OCI-LY1 (cell line): ENCODE measurements at regions not wholly inside any gene's neighbourhood (a gene's known extent, or its start where the extent isn't known, plus 50 kb on each side); places are given as distances from the start of the nearest gene placed in this dataset.

Source experiments
- H2AFZ ChIP-seq: fragments of 200-600 bp; sonication (generic), shearing (Covaris generic); 2 replicates; pipeline ENCODE4 v1.6.0; 2014; ENCODE audit warnings: antibody characterized with exemption, mild to moderate bottlenecking, low read length
- H3F3A ChIP-seq: fragments of 200-600 bp; sonication (generic), shearing (Covaris generic); 2 replicates; pipeline ENCODE4 v1.6.0; 2014; ENCODE audit warnings: mild to moderate bottlenecking, antibody characterized with exemption, low read length, moderate library complexity; ENCODE audit not compliant: insufficient read depth
- H3K27ac ChIP-seq: fragments of 200-600 bp; sonication (generic); 2 replicates; pipeline ENCODE4 v1.5.1; 2014; ENCODE audit warnings: low read length, mixed run types, mild to moderate bottlenecking, low read depth; ENCODE audit not compliant: poor library complexity, severe bottlenecking
- H3K27me3 ChIP-seq: fragments of 200-600 bp; sonication (generic); 2 replicates; pipeline ENCODE4 v1.6.0; 2014; ENCODE audit warnings: antibody characterized with exemption, mild to moderate bottlenecking, low read length, moderate library complexity; ENCODE audit not compliant: insufficient read depth
- H3K36me3 ChIP-seq: fragments of 200-600 bp; sonication (generic); 2 replicates; pipeline ENCODE4 v1.6.1; 2014; ENCODE audit warnings: mild to moderate bottlenecking, antibody characterized with exemption, low read length, moderate library complexity, mixed read lengths; ENCODE audit not compliant: insufficient read depth
- H3K4me1 ChIP-seq: fragments of 200-600 bp; sonication (generic); 2 replicates; pipeline ENCODE4 v1.5.1; 2014; ENCODE audit warnings: mild to moderate bottlenecking, low read length, moderate library complexity; ENCODE audit not compliant: insufficient read depth, severe bottlenecking
- H3K4me2 ChIP-seq: fragments of 200-600 bp; sonication (generic), shearing (Covaris generic); 2 replicates; pipeline ENCODE4 v1.6.1; 2014; ENCODE audit warnings: low read length
- H3K4me3 ChIP-seq: fragments of 200-600 bp; sonication (generic); 2 replicates; pipeline ENCODE4 v1.5.1; 2014; ENCODE audit warnings: low read length, low read depth, mild to moderate bottlenecking, mixed read lengths; ENCODE audit not compliant: poor library complexity, severe bottlenecking
- H3K79me2 ChIP-seq: fragments of 200-600 bp; shearing (Covaris generic); 2 replicates; pipeline ENCODE4 v1.6.1; 2016; ENCODE audit warnings: mixed run types, low read length, mixed read lengths; ENCODE audit not compliant: insufficient read depth
- H3K9ac ChIP-seq: fragments of 200-600 bp; sonication (generic), shearing (Covaris generic); 2 replicates; pipeline ENCODE4 v1.6.1; 2014; ENCODE audit warnings: mild to moderate bottlenecking, low read length, mixed read lengths
- H3K9me2 ChIP-seq: fragments of 200-600 bp; sonication (generic), shearing (Covaris generic); 2 replicates; pipeline ENCODE4 v1.6.1; 2014; ENCODE audit warnings: low read depth, mild to moderate bottlenecking, low read length, mixed read lengths
- H3K9me3 ChIP-seq: fragments of 200-600 bp; shearing (Covaris generic); 2 replicates; pipeline ENCODE4 v1.6.1; 2014; ENCODE audit warnings: low read length, mixed read lengths
- H4K20me1 ChIP-seq: fragments of 200-600 bp; sonication (generic), shearing (Covaris generic); 2 replicates; pipeline ENCODE4 v1.6.0; 2016; ENCODE audit warnings: mild to moderate bottlenecking, low read length; ENCODE audit not compliant: insufficient read depth
- EZH2 ChIP-seq: fragments of 200-600 bp; sonication (generic), shearing (Covaris generic); IDR thresholded peaks from 2 replicates; pipeline ENCODE4 v1.8.0; 2017; ENCODE audit warnings: borderline replicate concordance, mixed run types, mild to moderate bottlenecking, antibody characterized with exemption, low read length, moderate library complexity, mixed read lengths
- TF ChIP-seq, protein P1 (sequence below): fragments of 200-600 bp; sonication (generic), shearing (Covaris generic); IDR thresholded peaks from 2 replicates; pipeline ENCODE4 v1.5.1; 2017; ENCODE audit warnings: mild to moderate bottlenecking, antibody characterized with exemption, low read length, moderate library complexity, mixed read lengths

DNA sequence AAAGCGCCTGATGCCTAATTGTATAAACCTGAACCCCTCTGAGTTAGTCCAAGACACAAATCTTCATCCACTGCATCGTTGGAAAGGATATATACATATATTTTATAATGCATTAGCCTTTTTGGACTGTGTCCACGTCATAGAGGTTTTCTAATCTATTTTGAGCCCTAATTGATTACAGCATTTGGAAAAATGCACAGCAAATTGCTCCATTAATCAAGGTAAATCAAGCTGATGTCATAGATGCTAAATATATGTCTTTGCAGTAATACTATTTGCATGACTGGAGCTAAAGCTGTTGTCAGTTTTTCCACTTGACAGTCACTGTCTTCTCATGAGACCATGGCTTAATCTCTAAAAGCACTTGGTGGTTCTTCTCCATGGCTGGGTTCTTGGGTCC is 483.5 kb upstream of the TNC start:
- Histone ChIP-seq H3K9me3 (no peaks in the 10 kb centered on the region), H3K79me2 (no peaks in the 10 kb centered on the region), H3K4me2 (no peak overlapping the region), H3K27me3 (no peaks in the 10 kb centered on the region), H3K9ac (no peak overlapping the region), H3F3A (no peaks in the 10 kb centered on the region), H3K36me3 (no peaks in the 10 kb centered on the region), H4K20me1 (no peaks in the 10 kb centered on the region), H2AFZ (no peak overlapping the region), H3K9me2 (no peaks in the 10 kb centered on the region), H3K4me1 (no peaks in the 10 kb centered on the region), H3K4me3 (no peak overlapping the region), H3K27ac (no peak overlapping the region)
- TF ChIP-seq EZH2, result no peak
- TF ChIP-seq, protein P1, sequence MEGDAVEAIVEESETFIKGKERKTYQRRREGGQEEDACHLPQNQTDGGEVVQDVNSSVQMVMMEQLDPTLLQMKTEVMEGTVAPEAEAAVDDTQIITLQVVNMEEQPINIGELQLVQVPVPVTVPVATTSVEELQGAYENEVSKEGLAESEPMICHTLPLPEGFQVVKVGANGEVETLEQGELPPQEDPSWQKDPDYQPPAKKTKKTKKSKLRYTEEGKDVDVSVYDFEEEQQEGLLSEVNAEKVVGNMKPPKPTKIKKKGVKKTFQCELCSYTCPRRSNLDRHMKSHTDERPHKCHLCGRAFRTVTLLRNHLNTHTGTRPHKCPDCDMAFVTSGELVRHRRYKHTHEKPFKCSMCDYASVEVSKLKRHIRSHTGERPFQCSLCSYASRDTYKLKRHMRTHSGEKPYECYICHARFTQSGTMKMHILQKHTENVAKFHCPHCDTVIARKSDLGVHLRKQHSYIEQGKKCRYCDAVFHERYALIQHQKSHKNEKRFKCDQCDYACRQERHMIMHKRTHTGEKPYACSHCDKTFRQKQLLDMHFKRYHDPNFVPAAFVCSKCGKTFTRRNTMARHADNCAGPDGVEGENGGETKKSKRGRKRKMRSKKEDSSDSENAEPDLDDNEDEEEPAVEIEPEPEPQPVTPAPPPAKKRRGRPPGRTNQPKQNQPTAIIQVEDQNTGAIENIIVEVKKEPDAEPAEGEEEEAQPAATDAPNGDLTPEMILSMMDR, result no peak

DNA sequence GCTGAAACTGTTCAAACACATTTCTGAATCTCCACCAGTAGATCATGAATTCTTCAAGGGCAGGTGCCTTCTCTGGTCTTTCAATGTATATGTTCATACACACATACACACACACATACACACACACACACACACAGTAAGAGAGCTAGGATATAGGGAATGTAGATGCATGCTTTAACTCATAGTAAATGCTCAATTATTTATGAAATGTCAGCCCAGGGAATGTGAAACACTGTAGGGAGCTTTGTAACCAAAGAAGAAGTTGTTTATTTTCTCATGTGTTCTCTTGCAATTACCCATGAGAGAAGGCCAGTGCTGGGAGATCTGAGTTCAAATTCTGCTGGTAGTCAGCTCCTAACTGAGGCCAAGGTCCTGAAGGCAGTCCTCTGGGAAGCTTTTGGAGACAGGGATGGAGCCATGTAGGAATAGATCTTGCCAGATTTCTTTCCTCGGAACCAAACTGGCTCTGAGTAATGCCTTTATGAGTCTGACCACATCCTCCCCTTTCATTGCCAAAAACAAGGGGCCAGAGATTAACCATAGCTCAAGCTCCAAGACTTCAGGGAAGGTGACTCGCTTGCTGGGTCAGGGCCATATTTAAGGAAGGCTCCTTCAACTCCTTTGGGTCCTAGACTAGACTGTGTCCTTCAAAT is 487.0 kb upstream of the TNC start:
- TF ChIP-seq, protein P1, result no peak
- TF ChIP-seq EZH2, result no peak
- Histone ChIP-seq H3K9me3 (no peaks in the 10 kb centered on the region), H3K36me3 (no peaks in the 10 kb centered on the region), H3K4me2 (no peak overlapping the region), H3K27me3 (no peaks in the 10 kb centered on the region), H3K4me3 (no peak overlapping the region), H3K79me2 (no peaks in the 10 kb centered on the region), H3K9ac (no peak overlapping the region), H4K20me1 (no peaks in the 10 kb centered on the region), H3K9me2 (no peaks in the 10 kb centered on the region), H2AFZ (no peak overlapping the region), H3K27ac (no peak overlapping the region), H3F3A (no peaks in the 10 kb centered on the region), H3K4me1 (no peaks in the 10 kb centered on the region)

DNA sequence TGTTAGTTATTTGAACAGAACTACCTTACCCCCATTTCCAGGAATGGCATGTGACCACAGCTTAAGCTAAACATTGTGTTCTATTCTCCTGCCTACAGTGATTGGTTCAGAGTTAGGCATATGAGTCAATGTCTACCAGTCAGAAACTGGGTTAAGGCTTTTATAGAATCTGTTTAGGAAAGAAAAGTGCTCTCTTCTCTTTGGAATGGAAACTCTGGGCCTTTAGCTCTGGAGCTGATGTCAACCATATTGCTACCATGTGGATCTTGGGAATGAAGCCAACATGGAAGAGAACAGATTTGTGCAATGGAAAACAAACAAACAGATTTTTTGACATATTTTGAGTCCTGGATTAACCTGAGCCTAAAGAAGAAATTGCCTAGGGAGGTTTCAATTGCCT is 488.9 kb upstream of the TNC start:
- H3K36me3 ChIP-seq, result no peaks in the 10 kb centered on the region
- no peaks in the 10 kb centered on the region for H3K79me2 ChIP-seq
- H3K27ac ChIP-seq, result no peak overlapping the region
- no peaks in the 10 kb centered on the region for H3K9me3 ChIP-seq
- H3K27me3 ChIP-seq, result no peaks in the 10 kb centered on the region
- H3K4me2 ChIP-seq, result no peak overlapping the region
- no peaks in the 10 kb centered on the region for H3F3A ChIP-seq
- no peaks in the 10 kb centered on the region for H3K9me2 ChIP-seq
- TF ChIP-seq, protein P1, result no peak
- TF ChIP-seq EZH2, result no peak
- H3K4me3 ChIP-seq, result no peak overlapping the region
- H2AFZ ChIP-seq, result no peak overlapping the region
- H3K9ac ChIP-seq, result no peak overlapping the region
- no peaks in the 10 kb centered on the region for H3K4me1 ChIP-seq
- H4K20me1 ChIP-seq, result no peaks in the 10 kb centered on the region
